NCI-H2081 (cell line): ENCODE measurements at regions not wholly inside any gene's neighbourhood (a gene's known extent, or its start where the extent isn't known, plus 50 kb on each side); places are given as distances from the start of the nearest gene placed in this dataset.

Experiments used
- DNase-seq, 2 experiments: peaks; one replicate each; lab custom pipeline; 2025; lab: John Stamatoyannopoulos, UW

- no peak for DNase-seq
Observed at GRCh38 chr2:41886757-41887156, 161.1 kb upstream of the PKDCC start.

- no peak for DNase-seq
Observed at GRCh38 chr2:41890341-41890740, 157.5 kb upstream of the PKDCC start.

GRCh38 chr2:41892476-41892875 lies 155.3 kb upstream of the PKDCC start:
- no peak for DNase-seq

GRCh38 chr2:41894563-41895333 lies 153.1 kb upstream of the PKDCC start:
- no peak for DNase-seq

- no peak for DNase-seq
Observed at GRCh38 chr2:41895334-41895664, 152.5 kb upstream of the PKDCC start.

GRCh38 chr2:41896186-41896846 lies 151.5 kb upstream of the PKDCC start:
- DNase-seq = no peak

- DNase-seq = no peak
Observed at GRCh38 chr2:41899189-41899588, 148.6 kb upstream of the PKDCC start.

- no peak for DNase-seq
Observed at GRCh38 chr2:41900101-41900577, 147.7 kb upstream of the PKDCC start.

- DNase-seq = no peak
Observed at GRCh38 chr2:41902897-41903296, 144.9 kb upstream of the PKDCC start.

- no peak for DNase-seq
Observed at GRCh38 chr2:41903474-41904135, 144.2 kb upstream of the PKDCC start.

GRCh38 chr2:41904459-41904858 lies 143.4 kb upstream of the PKDCC start:
- DNase-seq = no peak

- DNase-seq = no peak
Observed at GRCh38 chr2:41905597-41906337, 142.1 kb upstream of the PKDCC start.

- DNase-seq = no peak
Observed at GRCh38 chr2:41906338-41906725, 141.5 kb upstream of the PKDCC start.

- no peak for DNase-seq
Observed at GRCh38 chr2:41907141-41907540, 140.7 kb upstream of the PKDCC start.

- DNase-seq = no peak
Observed at GRCh38 chr2:41907771-41908207, 140.0 kb upstream of the PKDCC start.

- no peak for DNase-seq
Observed at GRCh38 chr2:41908349-41908748, 139.5 kb upstream of the PKDCC start.

GRCh38 chr2:41909584-41909983 lies 138.2 kb upstream of the PKDCC start:
- DNase-seq = no peak

GRCh38 chr2:41910126-41910525 lies 137.7 kb upstream of the PKDCC start:
- no peak for DNase-seq

GRCh38 chr2:41911033-41911432 lies 136.8 kb upstream of the PKDCC start:
- DNase-seq = no peak

- no peak for DNase-seq
Observed at GRCh38 chr2:41912337-41912736, 135.5 kb upstream of the PKDCC start.

- DNase-seq = no peak
Observed at GRCh38 chr2:41912776-41913175, 135.0 kb upstream of the PKDCC start.

- no peak for DNase-seq
Observed at GRCh38 chr2:41913311-41913710, 134.5 kb upstream of the PKDCC start.
